K562 (cell line): ENCODE measurements at regions not wholly inside any gene's neighbourhood (a gene's known extent, or its start where the extent isn't known, plus 50 kb on each side); places are given as distances from the start of the nearest gene placed in this dataset.

Source experiments
- ATAC-seq: fragments of 200-7000 bp; cut with Tn5 transposase; 3 replicates; pipeline ENCODE4 v1.9.1; 2020; ENCODE audit warnings: moderate library complexity
- BruUV-seq: library from RNA; stranded (reverse); fragments of 400-500 nt; replicated peaks from 2 replicates; lab custom pipeline; 2021; lab: Mats Ljungman, UMichigan
- CTCF ChIA-PET: fragments of 300-600 bp; formaldehyde crosslinking; extraction: SDS; loops from one replicate; lab custom pipeline; 2021; ENCODE audit warnings: low intra/inter-chr PET ratio; lab: Yijun Ruan, JAX
- POLR2A ChIA-PET: fragments of 300-600, 350-650 bp; sonication (Branson Sonifier 250); formaldehyde crosslinking; extraction: SDS; loops from one replicate; lab custom pipeline; 2021; ENCODE audit warnings: antibody characterized with exemption, inconsistent platforms; lab: Yijun Ruan, JAX
- DNase-seq, 4 experiments: peaks; one replicate each; pipeline versions ENCODE4 v3.0.0 to v3.0.0-alpha.2; 2011 to 2018; ENCODE audit warnings: low spot score in 3 of 4, mixed read lengths in 3 of 4; ENCODE audit errors: extremely low read depth in 1 of 4
- FAIRE-seq: peaks from 2 replicates; lab custom pipeline; 2011; peaks lifted over from hg19 to GRCh38; lab: Jason Lieb, UNC
- H2AFZ ChIP-seq: 2 replicates; pipeline ENCODE4 v1.6.0; 2011; ENCODE audit warnings: low read depth, low read length, control low read depth, inconsistent platforms
- H3K27ac ChIP-seq: fragments of 200-600 bp; 3 replicates; pipeline ENCODE4 v1.8.0; 2011; ENCODE audit warnings: low read depth, mild to moderate bottlenecking, control low read depth, inconsistent platforms, low read length, moderate library complexity, mixed read lengths; ENCODE audit errors: extremely low read depth
- H3K27me3 ChIP-seq, 2 experiments: fragments of 300-600 bp in 1 of 2; 2 replicates in 1 of 2; 3 replicates in 1 of 2; pipeline versions ENCODE4 v1.6.0 to v1.8.0; 2011; ENCODE audit warnings: inconsistent platforms in 2 of 2, low read length in 2 of 2, mild to moderate bottlenecking in 1 of 2, mixed read lengths in 1 of 2, moderate library complexity in 1 of 2; ENCODE audit not compliant: control insufficient read depth in 2 of 2, insufficient read depth in 2 of 2
- H3K36me3 ChIP-seq: fragments of 300-600 bp; 3 replicates; pipeline ENCODE4 v1.8.0; 2011; ENCODE audit warnings: mild to moderate bottlenecking, low read length, inconsistent platforms; ENCODE audit not compliant: control insufficient read depth, insufficient read depth
- H3K4me1 ChIP-seq, 2 experiments: fragments of 200-600 bp in 1 of 2; replicated peaks in 1 of 2; 2 replicates in 1 of 2; 3 replicates in 1 of 2; pipeline versions ENCODE4 v1.5.1 to v1.8.0; 2011; ENCODE audit warnings: inconsistent platforms in 2 of 2, low read length in 2 of 2, mild to moderate bottlenecking in 1 of 2, mixed read lengths in 1 of 2, moderate library complexity in 1 of 2; ENCODE audit not compliant: control insufficient read depth in 2 of 2, insufficient read depth in 2 of 2
- H3K4me2 ChIP-seq: 2 replicates; pipeline ENCODE4 v1.6.1; 2011; ENCODE audit warnings: low read length, control low read depth, inconsistent platforms, mixed read lengths; ENCODE audit not compliant: insufficient read depth
- H3K4me3 ChIP-seq: fragments of 200-600 bp; sonication (generic), shearing (Covaris generic); 2 replicates; pipeline ENCODE4 v1.5.1; 2016; ENCODE audit warnings: control low read depth, inconsistent platforms
- H3K79me2 ChIP-seq: fragments of 200-600 bp; 3 replicates; pipeline ENCODE4 v1.8.0; 2011; ENCODE audit warnings: low read length, inconsistent platforms; ENCODE audit not compliant: control insufficient read depth, insufficient read depth
- H3K9ac ChIP-seq, 2 experiments: 2 replicates each; pipeline versions ENCODE4 v1.6.0 to v1.6.1; 2011; ENCODE audit warnings: low read depth in 2 of 2, low read length in 2 of 2, control low read depth in 1 of 2, inconsistent platforms in 1 of 2, mild to moderate bottlenecking in 1 of 2, mixed read lengths in 1 of 2; ENCODE audit not compliant: insufficient read depth in 1 of 2
- H3K9me1 ChIP-seq: one replicate; pipeline ENCODE4 v1.6.0; 2011; ENCODE audit warnings: inconsistent platforms, mild to moderate bottlenecking, low read length, moderate library complexity; ENCODE audit not compliant: control insufficient read depth, insufficient read depth
- H3K9me3 ChIP-seq: replicated peaks from 2 replicates; pipeline ENCODE4 v1.5.1; 2011; ENCODE audit warnings: low read depth, low read length, inconsistent platforms; ENCODE audit not compliant: control insufficient read depth, insufficient read depth
- H4K20me1 ChIP-seq: replicated peaks from 2 replicates; pipeline ENCODE4 v1.6.1; 2011; ENCODE audit warnings: low read length, inconsistent platforms, mixed read lengths; ENCODE audit not compliant: control insufficient read depth, insufficient read depth
- BRD9 ChIP-seq: fragments of 450-650 bp; IDR thresholded peaks from 2 replicates; pipeline ENCODE4 v1.6.1; 2018; ENCODE audit warnings: low read depth; ENCODE audit not compliant: partially characterized antibody
- CAMTA2 ChIP-seq: fragments of 250-450 bp; sonication (Bioruptor Pico); conservative IDR thresholded peaks from 2 replicates; pipeline ENCODE4 v1.5.1; 2022
- CHCHD3 ChIP-seq: fragments of 250-450 bp; sonication (Bioruptor Pico); IDR thresholded peaks from 2 replicates; pipeline ENCODE4 v2.1.2; 2022; ENCODE audit warnings: mild to moderate bottlenecking
- FOS ChIP-seq: IDR thresholded peaks from 3 replicates; pipeline ENCODE4 v1.6.1; 2011; ENCODE audit not compliant: insufficient read length; ENCODE audit errors: extremely low read depth
- HMG20A ChIP-seq: fragments of 450-650 bp; formaldehyde crosslinking; conservative IDR thresholded peaks from 2 replicates; pipeline ENCODE4 v1.4.0; 2020; ENCODE audit warnings: mild to moderate bottlenecking, mixed read lengths
- IFI16 ChIP-seq: fragments of 250-450 bp; sonication (Bioruptor Pico); IDR thresholded peaks from 2 replicates; pipeline ENCODE4 v2.1.2; 2022; ENCODE audit warnings: mild to moderate bottlenecking, inconsistent platforms
- KDM1A ChIP-seq, 2 experiments: fragments of 450-650 bp; IDR thresholded peaks; 2 replicates each; pipeline ENCODE4 v1.6.1; 2016; ENCODE audit warnings: mild to moderate bottlenecking in 2 of 2
- MBD2 ChIP-seq: sonication (generic); IDR thresholded peaks from 2 replicates; pipeline ENCODE4 v1.6.1; 2016; ENCODE audit warnings: low read depth, borderline replicate concordance
- NCOA4 ChIP-seq: fragments of 450-650 bp; IDR thresholded peaks from 2 replicates; pipeline ENCODE4 v1.6.1; 2018; ENCODE audit warnings: mild to moderate bottlenecking; ENCODE audit not compliant: partially characterized antibody
- NFE2L1 ChIP-seq: fragments of 450-650 bp; IDR thresholded peaks from 2 replicates; pipeline ENCODE4 v1.6.1; 2016; ENCODE audit warnings: missing genetic modification characterization, low read depth, mild to moderate bottlenecking, missing compliant biosample characterization, moderate library complexity, borderline replicate concordance
- POLR2A ChIP-seq: fragments of 450-650 bp; conservative IDR thresholded peaks from 2 replicates; pipeline ENCODE4 v1.6.1; 2016
- PREB ChIP-seq: sonication (generic); formaldehyde crosslinking; IDR thresholded peaks from 2 replicates; pipeline ENCODE4 v1.8.1; 2023; ENCODE audit warnings: mild to moderate bottlenecking, missing genetic modification reagents
- RBM25 ChIP-seq: fragments of 200-400 bp; formaldehyde crosslinking; IDR thresholded peaks from 2 replicates; pipeline ENCODE4 v1.6.1; 2018; ENCODE audit warnings: low read length, low read depth, moderate library complexity; ENCODE audit not compliant: severe bottlenecking
- SREBF2 ChIP-seq: sonication (generic); formaldehyde crosslinking; IDR thresholded peaks from 2 replicates; pipeline ENCODE4 v1.4.0; 2020; ENCODE audit warnings: mild to moderate bottlenecking, missing genetic modification reagents
- STAT5B ChIP-seq: fragments of 250-450 bp; sonication (Bioruptor Pico); IDR thresholded peaks from 2 replicates; pipeline ENCODE4 v1.8.0; 2021; ENCODE audit warnings: mild to moderate bottlenecking, inconsistent platforms
- TCFL5 ChIP-seq: fragments of 250-450 bp; sonication (Bioruptor Pico); conservative IDR thresholded peaks from 2 replicates; pipeline ENCODE4 v1.6.1; 2021; ENCODE audit warnings: mild to moderate bottlenecking, moderate library complexity, matching md5 sums
- TGIF2 ChIP-seq: sonication (generic); formaldehyde crosslinking; IDR thresholded peaks from 2 replicates; pipeline ENCODE4 v1.8.1; 2022; ENCODE audit warnings: mild to moderate bottlenecking, missing genetic modification reagents, moderate library complexity
- ZNF274 ChIP-seq: IDR thresholded peaks from 2 replicates; pipeline ENCODE4 v1.6.1; 2011; ENCODE audit warnings: low read depth, mild to moderate bottlenecking, low read length, moderate library complexity, borderline replicate concordance
- ZNF511 ChIP-seq: sonication (generic); formaldehyde crosslinking; IDR thresholded peaks from 2 replicates; pipeline ENCODE4 v1.8.0; 2022; ENCODE audit warnings: mild to moderate bottlenecking, missing genetic modification reagents
- ZNF695 ChIP-seq: fragments of 450-650 bp; formaldehyde crosslinking; IDR thresholded peaks from 2 replicates; pipeline ENCODE4 v1.4.0; 2020; ENCODE audit warnings: mild to moderate bottlenecking, moderate library complexity
- WGBS: fragments of 100-300 bp; shearing (Covaris generic); methylation state at CpG from one replicate; pipeline ENCODE4 v1.1.6; 2016; ENCODE audit warnings: low coverage, mixed read lengths; ENCODE audit not compliant: insufficient coverage; ENCODE audit errors: missing lambda C conversion rate; 5-methylcytosine and 5-hydroxymethylcytosine counted together
- in situ Hi-C: fragments of 300-500 bp; cut with MboI; formaldehyde crosslinking; loops from 4 replicates; pipeline ENCODE4 v1.15.0; 2018; ENCODE audit warnings: inconsistent platforms, mixed read lengths
- intact Hi-C: fragments of 100-400 bp; cut with micrococcal nuclease; formaldehyde crosslinking; loops from 2 replicates; pipeline ENCODE4 v1.14.2; 2022
- TF ChIP-seq, protein P1 (sequence below): sonication (generic); formaldehyde crosslinking; IDR thresholded peaks from 2 replicates; pipeline ENCODE4 v1.9.0; 2022; ENCODE audit warnings: mild to moderate bottlenecking, missing genetic modification reagents

GRCh38 chr13:76690611-76691010 lies 195.6 kb downstream of the KCTD12 start:
- in situ Hi-C loops, result no loop called here
- H3K4me2 ChIP-seq, result no peak overlapping the region
- CTCF ChIA-PET, result no interaction called here

GRCh38 chr13:76687467-76687866 lies 198.7 kb downstream of the KCTD12 start:
- no peaks in the 10 kb centered on the region for H3K79me2 ChIP-seq
- no peak for ATAC-seq
- FAIRE-seq, result no peak
- H3K9ac ChIP-seq, result no peak overlapping the region
- H2AFZ ChIP-seq, result no peak overlapping the region
- H3K9me3 ChIP-seq, result no peaks in the 10 kb centered on the region
- intact Hi-C loops, result no loop called here
- no peaks in the 10 kb centered on the region for H3K4me1 ChIP-seq
- no peak overlapping the region for H3K4me3 ChIP-seq
- no TSS peak for BruUV-seq
- ChIA-PET CTCF (no interaction called here), POLR2A (no interaction called here)
- no peaks in the 10 kb centered on the region for H3K9me1 ChIP-seq
- no peak for DNase-seq
- H4K20me1 ChIP-seq, result no peaks in the 10 kb centered on the region
- H3K4me2 ChIP-seq, result no peak overlapping the region
- H3K36me3 ChIP-seq, result no peaks in the 10 kb centered on the region
- 0% methylated on average over 4 of the region's 4 CpGs for WGBS
- in situ Hi-C loops, result no loop called here
- no peak overlapping the region for H3K27ac ChIP-seq
- H3K27me3 ChIP-seq, result no peaks in the 10 kb centered on the region
- TF ChIP-seq FOS (no peak), HMG20A (CRISPR knock-in tag) (no peak), NFE2L1 (tag) (no peak), SREBF2 (CRISPR knock-in tag) (no peak), BRD9 (no peak), ZNF274 (no peak), POLR2A (no peak), PREB (CRISPR knock-in tag) (no peak), ZNF511 (CRISPR knock-in tag) (no peak), RBM25 (no peak), STAT5B (CRISPR knock-in tag) (no peak), CHCHD3 (CRISPR knock-in tag) (no peak), MBD2 (no peak)
- TF ChIP-seq, protein P1, sequence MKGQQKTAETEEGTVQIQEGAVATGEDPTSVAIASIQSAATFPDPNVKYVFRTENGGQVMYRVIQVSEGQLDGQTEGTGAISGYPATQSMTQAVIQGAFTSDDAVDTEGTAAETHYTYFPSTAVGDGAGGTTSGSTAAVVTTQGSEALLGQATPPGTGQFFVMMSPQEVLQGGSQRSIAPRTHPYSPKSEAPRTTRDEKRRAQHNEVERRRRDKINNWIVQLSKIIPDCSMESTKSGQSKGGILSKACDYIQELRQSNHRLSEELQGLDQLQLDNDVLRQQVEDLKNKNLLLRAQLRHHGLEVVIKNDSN (CRISPR knock-in tag), result no peak

More at GRCh38 chr13:76690611-76691010, 195.6 kb downstream of the KCTD12 start:
- Histone ChIP-seq H2AFZ (no peak overlapping the region), H3K9ac (no peak overlapping the region), H3K9me1 (no peaks in the 10 kb centered on the region), H3K4me1 (no peaks in the 10 kb centered on the region; a peak in 1 of 5 replicates), H3K9me3 (no peaks in the 10 kb centered on the region), H3K27me3 (no peaks in the 10 kb centered on the region), H3K27ac (no peak overlapping the region), H3K79me2 (no peaks in the 10 kb centered on the region), H4K20me1 (no peaks in the 10 kb centered on the region), H3K36me3 (no peaks in the 10 kb centered on the region), H3K4me3 (no peak overlapping the region)
- TF ChIP-seq ZNF695 (CRISPR knock-in tag), result no peak
- TF ChIP-seq NCOA4, result no peak
- no peak for TF ChIP-seq KDM1A (IDR thresholded peaks at IDR 0.05)
- no peak for TF ChIP-seq CAMTA2 (CRISPR knock-in tag)
- TF ChIP-seq TGIF2 (CRISPR knock-in tag), result no peak
- no peak for TF ChIP-seq TCFL5 (CRISPR knock-in tag)
- TF ChIP-seq IFI16 (CRISPR knock-in tag), result no peak
- FAIRE-seq (no peak), ATAC-seq (no peak), DNase-seq (no peak)
- WGBS, result 0% methylated on average over 2 of the region's 2 CpGs
- POLR2A ChIA-PET, result no interaction called here
- intact Hi-C loops, result no loop called here
- no TSS peak for BruUV-seq
